ENCODE measurements at regions not wholly inside any gene's neighbourhood (a gene's known extent, or its start where the extent isn't known, plus 50 kb on each side); places are given as distances from the start of the nearest gene placed in this dataset.
A peak's percentile ranks its signal among the peaks of the same experiment; 100 is the strongest.

DNA sequence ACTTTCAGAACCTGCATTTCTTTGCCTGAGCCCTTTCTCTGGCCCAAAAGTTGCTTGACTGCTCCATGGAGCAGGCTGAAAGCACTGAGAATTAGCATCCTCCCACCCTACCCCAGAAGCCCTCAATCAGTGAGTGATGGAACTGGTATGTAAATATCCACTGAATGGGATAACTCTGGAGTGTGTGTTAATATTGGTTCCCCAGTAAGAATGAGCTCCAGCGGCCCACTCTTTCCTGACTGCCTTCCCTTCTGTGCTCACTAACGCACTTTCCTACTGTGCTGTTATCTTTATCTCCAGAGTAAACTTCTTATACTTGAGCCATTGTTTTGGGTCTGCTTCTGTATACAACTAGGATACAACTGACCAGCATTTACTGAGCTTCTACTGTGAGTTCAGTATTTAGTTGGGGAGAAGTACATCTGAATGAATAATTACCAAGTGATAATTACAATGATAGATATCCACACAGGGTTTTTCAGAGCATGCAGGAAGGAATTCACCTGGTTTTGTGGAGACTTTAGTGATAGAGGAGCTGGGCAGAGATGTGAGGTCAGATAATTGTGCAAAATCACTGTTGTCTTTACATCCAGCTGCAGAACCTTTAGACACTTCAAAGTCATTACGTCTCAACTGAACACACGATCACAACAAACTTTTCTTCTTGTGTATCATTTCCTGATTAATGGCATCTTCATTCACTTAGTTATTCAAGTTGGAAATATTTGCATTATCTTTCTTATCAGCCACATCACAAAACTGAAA, 149.2 kb upstream of the BTG1 start:
- no peak for DNase-seq

- no peak for DNase-seq
These were observed 146.4 kb upstream of the BTG1 start for GRCh38 chr12:92292016-92292415.

GRCh38 chr12:92290886-92291285, 145.2 kb upstream of the BTG1 start:
- no peak for DNase-seq

DNA sequence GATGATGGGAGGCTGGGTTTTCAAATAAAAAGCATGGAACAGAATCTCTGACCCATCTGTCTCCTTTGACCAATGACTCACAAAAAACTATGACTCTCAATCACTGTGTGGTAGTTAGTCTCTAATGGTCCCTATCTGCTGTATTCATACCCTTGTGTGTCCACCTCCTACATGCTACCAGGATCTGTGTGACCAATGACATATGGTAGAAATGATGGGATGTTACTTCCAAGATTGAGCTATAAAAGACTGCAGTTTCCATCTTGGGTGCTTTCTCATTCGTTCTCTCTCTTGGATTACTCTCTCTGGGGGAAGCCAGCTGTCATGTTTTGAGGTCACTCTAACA, 144.7 kb upstream of the BTG1 start:
- DNase-seq = no peak

DNA sequence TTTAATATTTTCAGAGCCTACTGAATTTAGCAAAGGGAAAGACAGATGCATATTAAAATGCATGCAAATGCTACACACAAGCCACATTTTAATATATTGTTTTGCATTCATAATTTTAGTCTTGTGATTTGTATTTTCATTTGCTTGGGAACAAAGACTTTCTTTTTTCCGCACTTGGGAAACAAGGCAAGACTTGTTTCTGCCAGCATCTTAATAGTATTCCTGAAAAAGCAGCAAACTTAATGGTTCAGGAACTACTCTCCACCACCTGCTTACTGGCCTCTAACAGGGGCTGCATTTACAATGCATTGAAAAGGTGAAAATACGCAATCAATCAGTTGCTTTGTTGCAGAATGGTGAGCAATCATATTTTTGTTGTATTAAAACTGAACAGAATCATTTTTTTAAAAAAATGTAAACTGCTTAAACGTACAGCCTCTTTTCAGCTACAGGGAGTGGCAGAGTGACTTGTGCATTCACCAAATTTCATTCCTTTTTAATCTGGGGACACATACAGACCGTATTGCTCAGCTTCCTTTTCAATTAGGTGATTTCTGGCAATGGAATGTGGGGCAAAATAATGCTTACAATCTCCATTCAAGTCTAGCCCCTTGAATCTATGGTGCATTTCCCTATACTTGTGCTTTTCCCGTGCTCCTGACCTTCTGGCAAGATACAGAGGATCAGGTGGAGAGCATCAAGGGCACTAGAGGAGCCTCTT, 144.1 kb upstream of the BTG1 start:
- DNase-seq = no peak

DNA sequence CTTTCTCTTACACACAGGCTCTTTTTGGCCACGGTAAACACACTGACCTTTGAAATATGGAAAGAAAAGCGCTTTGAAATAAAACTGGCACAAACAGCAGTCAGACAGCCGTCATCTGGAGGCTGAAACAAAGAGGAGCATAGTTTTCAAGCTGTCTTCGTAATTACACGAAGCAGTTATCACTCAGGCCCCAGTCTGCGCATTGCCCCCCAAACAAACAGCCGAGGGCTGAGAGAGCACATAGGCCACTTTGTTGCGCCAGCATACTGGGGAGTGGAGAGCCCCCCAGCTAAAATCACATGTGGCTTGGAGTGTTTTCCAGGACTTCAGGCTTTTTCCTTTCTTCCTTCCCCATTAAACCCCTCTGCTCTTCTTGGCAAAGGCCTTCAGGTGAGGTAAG, 142.9 kb upstream of the BTG1 start:
- DNase-seq = no peak

DNA sequence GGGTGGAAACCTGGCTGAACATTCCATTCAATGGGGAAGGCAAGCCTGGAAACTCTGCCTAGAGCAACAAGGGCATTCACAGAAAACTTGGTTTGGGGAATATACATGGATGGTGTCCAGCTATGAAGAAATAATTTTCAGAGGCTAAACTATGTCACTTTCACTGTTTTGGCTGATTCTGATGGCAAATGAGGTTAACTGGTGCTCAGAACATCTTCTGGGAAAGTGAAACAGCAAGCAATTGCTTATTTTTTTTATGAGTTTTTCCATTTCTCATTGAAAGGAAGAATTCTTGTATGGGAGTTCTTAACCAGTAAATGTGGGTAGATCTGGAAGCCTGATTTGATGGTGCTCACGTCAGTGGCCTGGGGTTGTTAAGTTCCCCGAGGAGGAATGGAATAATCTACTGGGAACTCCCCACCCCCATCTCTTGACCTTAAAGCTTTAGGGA, 132.8 kb upstream of the BTG1 start:
- no peak for DNase-seq

GRCh38 chr12:92277795-92278194, 132.1 kb upstream of the BTG1 start:
- no peak for DNase-seq

GRCh38 chr12:92276276-92276675, 130.6 kb upstream of the BTG1 start:
- DNase-seq = no peak

DNA sequence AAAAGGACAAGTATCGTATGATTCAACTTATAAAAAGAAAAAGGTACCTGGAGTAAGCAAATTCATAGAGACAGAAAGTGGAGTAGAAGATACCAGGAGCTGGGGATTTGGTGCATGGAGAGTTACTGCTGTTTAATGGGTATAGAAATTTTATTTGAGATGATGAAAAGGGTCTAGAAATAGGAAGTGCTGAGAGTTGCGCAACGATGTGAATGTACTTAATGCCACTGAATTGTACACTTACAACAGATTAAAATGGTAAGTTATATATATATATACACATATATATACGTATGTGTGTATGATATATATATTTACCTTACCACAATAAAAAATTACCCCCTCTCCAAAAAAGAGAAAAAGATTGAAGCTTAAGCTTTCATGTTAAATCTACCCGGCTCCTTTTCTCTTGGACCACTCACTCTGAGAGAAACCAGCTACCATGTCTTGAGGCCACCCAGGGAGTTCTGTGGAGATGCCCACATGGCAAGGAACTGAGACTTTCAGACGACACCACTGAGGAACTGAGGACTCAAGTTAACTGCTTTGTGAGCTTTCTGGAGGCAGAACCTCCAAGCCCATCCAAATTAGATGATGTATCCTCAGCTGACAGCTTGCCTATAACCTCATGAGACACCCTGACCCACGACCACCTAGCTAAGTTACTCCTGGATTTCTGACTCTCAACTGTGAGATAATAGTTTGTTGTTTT, 130.0 kb upstream of the BTG1 start:
- DNase-seq = no peak

GRCh38 chr12:92273076-92273475, 127.4 kb upstream of the BTG1 start:
- no peak for DNase-seq

DNA sequence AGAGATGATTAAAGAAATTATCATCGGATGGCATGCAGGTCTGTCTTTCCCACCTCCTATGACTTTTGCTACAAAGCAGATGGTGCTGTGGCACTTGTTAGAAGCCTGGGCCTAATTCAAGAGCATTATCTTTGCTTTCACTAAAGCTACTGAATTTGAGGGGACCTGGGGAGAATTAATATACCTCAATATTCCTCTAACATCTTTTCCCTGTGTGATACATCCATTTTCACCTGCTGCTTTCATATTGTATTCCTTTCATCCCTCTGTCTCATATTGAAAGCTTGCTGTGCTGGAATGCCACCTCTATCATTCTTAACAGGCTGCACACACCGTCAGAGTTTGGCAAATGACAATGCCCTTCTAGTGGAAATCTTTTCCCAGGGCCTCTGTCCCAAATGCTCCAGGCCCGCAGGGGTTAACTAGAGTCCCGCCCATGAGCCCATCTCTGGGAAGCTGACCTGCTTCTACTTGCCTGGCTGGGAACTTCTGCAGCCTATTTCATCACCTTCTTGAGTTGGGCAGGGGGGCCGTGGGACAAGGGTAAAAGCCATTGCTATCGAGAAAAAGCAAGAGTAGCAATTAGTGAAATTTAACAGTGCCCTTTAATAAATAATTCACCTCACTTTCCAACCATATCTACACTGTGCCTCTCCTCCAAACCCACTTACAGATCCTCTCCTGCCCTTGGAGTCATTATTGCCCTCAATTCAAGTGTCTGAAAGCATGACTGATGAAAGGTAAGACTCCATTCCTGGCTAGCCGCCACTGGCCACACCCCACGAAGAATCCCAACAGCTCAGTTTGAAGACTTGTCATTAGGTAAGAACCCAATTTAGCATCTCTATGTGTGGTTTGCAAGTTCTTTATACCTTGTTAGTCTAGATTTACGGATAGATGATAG, 126.7 kb upstream of the BTG1 start:
- DNase-seq = no peak

GRCh38 chr12:92271341-92271740, 125.7 kb upstream of the BTG1 start:
- DNase-seq = no peak

- DNase-seq = no peak
These were observed 124.9 kb upstream of the BTG1 start for GRCh38 chr12:92270521-92270920.

DNA sequence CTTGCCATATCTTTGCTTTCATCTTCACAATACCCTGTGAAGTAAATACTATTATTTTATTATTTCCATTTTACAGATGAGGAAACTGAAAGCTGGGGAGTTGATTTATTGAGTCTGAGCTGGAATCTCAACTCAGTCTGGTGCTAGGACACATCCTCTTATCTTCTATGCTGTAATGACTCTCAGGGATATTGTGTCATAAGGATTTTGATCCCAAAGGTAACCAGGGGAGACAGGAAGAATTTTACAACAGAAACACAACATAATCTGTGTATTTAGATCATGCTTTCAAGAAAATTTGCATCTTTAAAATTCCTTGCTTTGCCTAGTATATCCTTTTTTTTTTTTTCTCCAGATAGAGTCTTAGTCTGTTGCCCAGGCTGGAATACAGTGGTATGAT, 123.3 kb upstream of the BTG1 start:
- no peak for DNase-seq

DNA sequence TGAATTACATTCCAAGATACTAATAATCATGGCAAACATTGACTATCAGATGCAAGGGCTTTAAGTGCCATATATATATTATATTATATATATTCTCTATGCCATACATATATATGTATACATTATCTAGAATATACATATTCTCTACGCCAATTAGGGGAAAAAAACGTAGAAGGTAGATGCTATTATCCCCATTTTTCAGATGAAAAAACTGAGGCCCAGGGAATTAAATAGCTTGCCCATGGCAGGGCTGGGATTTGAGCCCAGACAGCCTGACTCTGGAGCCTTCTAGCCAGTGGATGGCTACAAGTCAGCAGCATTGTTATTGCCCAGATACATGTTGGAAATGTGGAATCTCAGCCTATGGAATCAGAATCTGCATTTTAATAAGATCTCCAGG, 116.0 kb upstream of the BTG1 start:
- DNase-seq = no peak

DNA sequence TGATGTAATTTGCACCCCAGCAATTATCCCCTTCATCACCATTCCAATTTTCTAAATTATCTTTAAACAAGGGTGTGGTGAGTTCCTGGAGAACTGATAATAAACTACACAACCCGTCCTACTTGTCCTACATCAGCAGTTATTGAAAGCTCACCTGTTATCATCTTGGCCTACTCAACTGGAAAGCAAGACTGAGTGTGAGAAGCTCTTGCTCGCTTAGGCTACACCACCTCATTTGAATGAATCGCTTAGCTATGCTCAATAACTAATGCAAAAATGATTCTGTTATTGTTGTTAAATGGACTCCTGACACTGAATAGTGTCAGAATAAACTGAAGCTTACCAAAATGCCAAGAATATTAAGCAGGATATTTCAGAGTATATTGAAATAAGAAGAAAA, 115.4 kb upstream of the BTG1 start:
- peak; percentile 4 for DNase-seq

- no peak for DNase-seq
These were observed 114.1 kb upstream of the BTG1 start for GRCh38 chr12:92259696-92260251.

GRCh38 chr12:92259291-92259690, 113.6 kb upstream of the BTG1 start:
- no peak for DNase-seq

DNA sequence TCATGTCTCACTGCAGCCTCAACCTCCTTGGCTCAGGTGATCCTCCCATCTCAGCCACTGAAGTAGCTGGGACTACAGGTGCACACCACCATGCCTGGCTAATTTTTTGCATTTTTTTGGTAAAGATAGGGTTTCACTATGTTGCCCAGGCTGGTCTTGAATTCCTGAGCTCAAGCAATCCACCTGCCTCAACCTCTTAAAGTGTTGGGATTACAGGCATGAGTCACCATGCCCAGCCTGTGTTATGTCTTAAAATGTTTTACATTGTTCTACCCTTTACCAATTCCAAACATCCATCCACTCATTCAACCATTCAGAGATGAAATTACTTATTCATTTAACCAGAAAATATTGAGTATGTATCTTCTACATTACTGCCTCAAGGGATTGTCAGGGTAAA, 111.6 kb upstream of the BTG1 start:
- no peak for DNase-seq

- no peak for DNase-seq
These were observed 110.1 kb upstream of the BTG1 start for GRCh38 chr12:92255741-92256140.

DNA sequence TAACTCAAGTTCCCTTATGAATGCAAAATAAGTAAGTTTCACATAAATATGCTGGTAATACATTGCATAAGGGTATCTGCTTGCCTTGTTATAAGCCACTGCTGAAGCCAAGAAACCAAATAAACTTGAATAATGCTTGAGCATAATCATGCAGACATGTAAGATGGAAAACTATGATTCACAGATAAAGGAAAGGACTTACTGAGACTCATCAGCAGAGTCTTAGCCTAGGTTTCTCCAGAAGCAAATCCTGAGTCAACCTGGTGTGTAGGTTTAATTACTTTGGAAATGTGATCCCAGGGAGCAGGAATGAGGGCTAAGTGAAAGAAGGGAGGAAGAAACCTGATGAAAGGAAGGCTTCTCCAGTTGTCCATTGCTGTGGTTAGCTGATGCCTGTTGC, 107.7 kb upstream of the BTG1 start:
- DNase-seq = no peak

DNA sequence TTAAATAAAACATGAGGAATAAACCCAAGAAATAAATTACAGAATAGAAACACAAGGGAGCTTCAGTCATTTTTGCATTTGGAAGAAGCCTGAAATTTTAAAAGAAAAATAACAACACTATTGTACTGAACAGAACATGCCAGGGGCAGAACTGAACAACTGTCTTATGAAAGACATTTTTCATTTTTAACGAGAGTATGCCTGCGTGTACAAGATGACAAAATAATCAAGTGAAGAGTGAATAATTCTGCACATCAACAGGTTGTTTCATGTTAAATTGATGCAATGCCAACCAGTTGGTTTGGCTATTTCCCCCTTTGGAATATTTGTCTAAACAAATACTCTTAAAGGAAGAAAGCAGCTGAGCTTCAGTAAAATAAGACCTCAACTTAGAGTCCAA, 103.3 kb upstream of the BTG1 start:
- no peak for DNase-seq
